VCaP (cell line): ENCODE measurements at regions not wholly inside any gene's neighbourhood (a gene's known extent, or its start where the extent isn't known, plus 50 kb on each side); places are given as distances from the start of the nearest gene placed in this dataset.
"Not testable (repeated sequence)": the region's sequence is repeated elsewhere in the genome, so short reads cannot be mapped to it uniquely, and the experiment has no call there.

Experiments used
- H3K27ac ChIP-seq: fragments of 450-650 bp; 2 replicates; pipeline ENCODE4 v1.5.1; 2017
- TF ChIP-seq, protein P1 (sequence below): fragments of 450-650 bp; conservative IDR thresholded peaks from 2 replicates; pipeline ENCODE4 v1.5.1; 2017; ENCODE audit warnings: mild to moderate bottlenecking, moderate library complexity

GRCh38 chr5:174454890-174455289 is 269.5 kb upstream of the MSX2 start:
- TF ChIP-seq, protein P1, sequence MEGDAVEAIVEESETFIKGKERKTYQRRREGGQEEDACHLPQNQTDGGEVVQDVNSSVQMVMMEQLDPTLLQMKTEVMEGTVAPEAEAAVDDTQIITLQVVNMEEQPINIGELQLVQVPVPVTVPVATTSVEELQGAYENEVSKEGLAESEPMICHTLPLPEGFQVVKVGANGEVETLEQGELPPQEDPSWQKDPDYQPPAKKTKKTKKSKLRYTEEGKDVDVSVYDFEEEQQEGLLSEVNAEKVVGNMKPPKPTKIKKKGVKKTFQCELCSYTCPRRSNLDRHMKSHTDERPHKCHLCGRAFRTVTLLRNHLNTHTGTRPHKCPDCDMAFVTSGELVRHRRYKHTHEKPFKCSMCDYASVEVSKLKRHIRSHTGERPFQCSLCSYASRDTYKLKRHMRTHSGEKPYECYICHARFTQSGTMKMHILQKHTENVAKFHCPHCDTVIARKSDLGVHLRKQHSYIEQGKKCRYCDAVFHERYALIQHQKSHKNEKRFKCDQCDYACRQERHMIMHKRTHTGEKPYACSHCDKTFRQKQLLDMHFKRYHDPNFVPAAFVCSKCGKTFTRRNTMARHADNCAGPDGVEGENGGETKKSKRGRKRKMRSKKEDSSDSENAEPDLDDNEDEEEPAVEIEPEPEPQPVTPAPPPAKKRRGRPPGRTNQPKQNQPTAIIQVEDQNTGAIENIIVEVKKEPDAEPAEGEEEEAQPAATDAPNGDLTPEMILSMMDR, result no peak
- peak overlapping the region; percentile 54 for H3K27ac ChIP-seq

DNA sequence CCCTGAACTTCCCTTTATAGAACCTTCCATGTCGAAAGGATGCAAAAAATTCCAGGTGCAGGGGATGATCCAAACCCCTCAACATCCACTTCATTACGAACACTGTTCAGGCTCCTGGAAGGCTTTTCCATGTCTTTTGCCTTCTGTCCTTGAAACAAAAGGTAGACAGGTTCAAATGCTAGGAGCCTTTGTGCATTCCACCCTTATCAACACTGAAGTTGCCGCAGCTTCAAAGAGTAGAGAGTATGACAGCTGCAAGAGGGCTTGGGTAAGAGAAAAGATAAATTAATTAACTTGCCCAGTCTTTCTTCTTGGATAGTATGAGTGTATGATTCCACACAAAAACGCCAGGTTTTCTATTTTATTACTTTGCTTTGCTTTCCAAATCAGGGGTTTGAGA is 269.1 kb upstream of the MSX2 start:
- TF ChIP-seq, protein P1, result no peak
- H3K27ac ChIP-seq, result peak overlapping the region; percentile 54

DNA sequence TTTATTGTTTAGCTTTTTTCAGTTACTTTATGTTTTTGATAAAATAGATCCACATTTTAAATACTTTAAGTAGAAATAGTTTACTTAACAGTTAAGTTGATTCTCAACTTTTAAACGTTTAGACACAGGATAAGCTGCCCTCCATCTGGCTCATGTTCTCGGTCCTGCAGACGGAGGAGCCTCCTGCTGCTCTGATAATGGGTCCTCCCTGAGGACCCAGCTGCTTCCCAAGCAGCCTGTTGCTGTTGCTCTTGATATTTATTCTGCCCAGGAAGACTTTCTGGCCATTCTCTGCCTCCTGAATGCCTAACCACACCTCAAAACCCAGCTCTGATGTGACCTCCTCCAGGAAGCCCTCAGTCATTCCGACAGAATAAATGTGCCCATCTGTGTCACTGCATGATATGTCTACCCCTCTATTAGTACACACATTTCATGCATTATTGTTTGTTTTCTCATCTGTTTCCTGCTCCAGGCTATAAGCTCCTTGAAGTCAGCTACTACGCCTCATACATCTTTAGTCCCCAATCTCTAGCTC is 267.2 kb upstream of the MSX2 start:
- TF ChIP-seq, protein P1, result no peak
- H3K27ac ChIP-seq, result no peak overlapping the region

GRCh38 chr5:174459071-174459702 is 265.2 kb upstream of the MSX2 start:
- H3K27ac ChIP-seq, result peak overlapping the region; percentile 96
- TF ChIP-seq, protein P1, result no peak

DNA sequence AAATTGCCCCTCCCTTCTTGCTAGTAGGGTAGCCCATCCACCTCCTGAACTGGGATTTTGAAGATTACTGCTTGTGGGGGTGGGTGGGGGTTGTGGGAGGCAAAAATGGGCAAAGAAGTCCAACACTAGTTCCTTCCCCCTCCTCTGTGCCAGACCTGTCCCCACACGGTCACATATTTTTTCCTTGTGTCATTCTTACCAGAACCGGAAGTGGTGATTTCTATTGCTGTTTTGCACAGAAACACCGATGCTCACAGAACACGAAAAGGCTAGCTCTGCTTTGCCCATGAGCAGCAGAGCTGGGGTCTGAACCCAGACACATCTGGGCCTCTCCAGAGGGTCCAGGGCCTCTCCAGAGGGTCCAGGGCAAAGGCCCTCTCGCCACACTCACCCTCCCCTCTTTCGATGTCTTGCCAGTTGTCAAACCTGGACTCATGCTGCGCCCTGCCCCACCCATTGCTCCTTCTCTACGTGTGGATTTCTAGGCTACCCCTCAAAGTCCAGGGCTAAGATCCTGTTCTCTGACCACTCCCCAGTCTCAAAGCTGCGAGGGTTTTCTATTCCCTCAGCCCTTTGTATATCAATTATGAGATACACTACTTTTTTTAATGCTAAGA is 264.4 kb upstream of the MSX2 start:
- TF ChIP-seq, protein P1, result no peak

GRCh38 chr5:174462129-174462528 is 262.3 kb upstream of the MSX2 start:
- TF ChIP-seq, protein P1, result no peak
- peak overlapping the region; percentile 96 for H3K27ac ChIP-seq

More for the DNA sequence above, 264.4 kb upstream of the MSX2 start:
- H3K27ac ChIP-seq, result peak overlapping the region; percentile 96

DNA sequence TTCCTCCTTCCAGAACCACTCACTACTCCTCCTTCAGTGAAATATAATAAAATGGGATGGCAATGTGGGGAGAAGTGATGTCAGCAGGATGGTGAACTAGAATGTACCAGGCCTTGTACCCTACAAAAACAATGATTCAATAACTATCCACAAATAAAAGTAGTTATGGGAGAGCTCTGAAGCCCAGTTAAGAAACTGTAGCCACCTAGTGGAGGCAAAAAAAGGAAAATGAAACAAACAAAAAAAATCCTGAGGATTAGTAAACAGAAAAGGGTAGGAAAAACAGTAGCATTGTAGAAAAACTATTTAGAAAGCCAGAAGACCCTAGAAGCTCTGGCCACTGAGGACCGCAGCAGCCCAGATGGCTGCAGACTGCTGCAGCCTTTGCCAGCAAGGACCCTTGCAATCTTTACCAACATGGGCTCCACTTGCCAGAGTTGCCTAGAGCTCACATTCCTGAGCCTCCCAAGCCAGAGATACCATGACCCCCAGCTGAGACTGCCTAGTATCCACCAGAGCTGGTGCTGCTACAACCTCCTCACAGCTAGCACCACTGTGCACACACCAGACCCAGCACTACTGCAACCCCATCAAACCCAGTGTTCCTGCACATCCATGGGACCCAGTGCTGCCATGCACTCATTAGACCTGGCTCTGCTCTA is 259.7 kb upstream of the MSX2 start:
- no peak overlapping the region; the same call in 1 of the 2 replicates for H3K27ac ChIP-seq
- TF ChIP-seq, protein P1, result peak; percentile 75

GRCh38 chr5:174471528-174471927 is 252.9 kb upstream of the MSX2 start:
- H3K27ac ChIP-seq, result not testable (repeated sequence)
